A549 (cell line): ENCODE measurements at regions not wholly inside any gene's neighbourhood (a gene's known extent, or its start where the extent isn't known, plus 50 kb on each side); places are given as distances from the start of the nearest gene placed in this dataset.

Experiments
- ATAC-seq, 2 experiments: fragments of 200-7000 bp in 1 of 2; fragments of >200 bp in 1 of 2; cut with Nextera tagmentation in 1 of 2; cut with Tn5 transposase in 1 of 2; 3 replicates each; pipeline versions ENCODE4 v1.8.0 to v1.9.1; 2018 to 2020; ENCODE audit warnings: mild to moderate bottlenecking in 1 of 2, moderate library complexity in 1 of 2
- CTCF ChIA-PET: fragments of 300-600 bp; sonication (Branson Sonifier 250); formaldehyde crosslinking; extraction: SDS; loops from one replicate; lab custom pipeline; 2021; ENCODE audit warnings: antibody characterized with exemption, inconsistent platforms; lab: Yijun Ruan, JAX
- POLR2A ChIA-PET: fragments of 350-600 bp; formaldehyde crosslinking; extraction: SDS; loops from one replicate; lab custom pipeline; 2021; ENCODE audit warnings: antibody characterized with exemption, inconsistent platforms; lab: Yijun Ruan, JAX
- DNase-seq, 2 experiments: peaks; one replicate each; pipeline versions ENCODE4 v3.0.0 to v3.0.0-alpha.2; 2011 to 2016; ENCODE audit warnings: low read depth in 1 of 2, low spot score in 1 of 2
- FAIRE-seq: peaks from 2 replicates; lab custom pipeline; 2011; peaks lifted over from hg19 to GRCh38; lab: Jason Lieb, UNC
- H3K27ac ChIP-seq, 2 experiments: fragments of >200 bp; sonication (Bioruptor Twin); formaldehyde crosslinking; 3 replicates each; pipeline ENCODE4 v1.5.1; 2016 to 2017
- H3K4me1 ChIP-seq: fragments of >200 bp; sonication (Bioruptor Twin); formaldehyde crosslinking; 3 replicates; pipeline ENCODE4 v1.6.1; 2016
- H3K4me2 ChIP-seq: fragments of >200 bp; sonication (Bioruptor Twin); formaldehyde crosslinking; 3 replicates; pipeline ENCODE4 v1.6.1; 2016
- H3K4me3 ChIP-seq: fragments of >200 bp; sonication (Bioruptor Twin); formaldehyde crosslinking; 3 replicates; pipeline ENCODE4 v1.5.1; 2016
- H3K9me3 ChIP-seq: fragments of >200 bp; sonication (Bioruptor Twin); formaldehyde crosslinking; 3 replicates; pipeline ENCODE4 v1.6.1; 2016
- ATOH8 ChIP-seq: fragments of 250-450 bp; sonication (Bioruptor Pico); IDR thresholded peaks from 2 replicates; pipeline ENCODE4 v1.5.0; 2020; ENCODE audit warnings: low read depth, mild to moderate bottlenecking, moderate library complexity
- BCL3 ChIP-seq: fragments of >200 bp; sonication (Bioruptor Twin); formaldehyde crosslinking; IDR thresholded peaks from 3 replicates; pipeline ENCODE4 v1.6.1; 2016
- CEBPB ChIP-seq, 2 experiments: fragments of >200 bp in 1 of 2; sonication (Bioruptor Twin) in 1 of 2; formaldehyde crosslinking in 1 of 2; IDR thresholded peaks; 2 replicates each; pipeline ENCODE4 v1.6.1; 2012 to 2016
- CHD2 ChIP-seq: fragments of 150-350 bp; IDR thresholded peaks from 2 replicates; pipeline ENCODE4 v1.6.1; 2014; ENCODE audit warnings: low read length; ENCODE audit not compliant: partially characterized antibody
- CHD4 ChIP-seq: fragments of 200-600 bp; sonication (generic); IDR thresholded peaks from 2 replicates; pipeline ENCODE4 v1.6.1; 2016; ENCODE audit warnings: antibody characterized with exemption, mild to moderate bottlenecking, borderline replicate concordance
- CTCF ChIP-seq: fragments of >200 bp; sonication (Bioruptor Twin); formaldehyde crosslinking; IDR thresholded peaks from 3 replicates; pipeline ENCODE4 v1.5.1; 2016
- GATA3 ChIP-seq: IDR thresholded peaks from 2 replicates; pipeline ENCODE4 v1.6.1; 2012; ENCODE audit warnings: borderline replicate concordance
- HEYL ChIP-seq: fragments of 250-450 bp; sonication (Bioruptor Pico); IDR thresholded peaks from 2 replicates; pipeline ENCODE4 v1.8.0; 2021; ENCODE audit warnings: mild to moderate bottlenecking, moderate library complexity
- HOXA7 ChIP-seq: fragments of 250-450 bp; sonication (Bioruptor Pico); IDR thresholded peaks from 2 replicates; pipeline ENCODE4 v1.5.0; 2020; ENCODE audit warnings: mild to moderate bottlenecking, moderate library complexity
- HOXB5 ChIP-seq: fragments of 250-450 bp; sonication (Bioruptor Pico); IDR thresholded peaks from 2 replicates; pipeline ENCODE4 v1.5.0; 2020; ENCODE audit warnings: mild to moderate bottlenecking, moderate library complexity
- MYC ChIP-seq: IDR thresholded peaks from 2 replicates; pipeline ENCODE4 v1.6.1; 2012; ENCODE audit warnings: mild to moderate bottlenecking, inconsistent platforms, low read length, improper control_type of control experiment, borderline replicate concordance
- NR3C1 ChIP-seq: fragments of >200 bp; sonication (Bioruptor Twin); formaldehyde crosslinking; IDR thresholded peaks from 3 replicates; pipeline ENCODE4 v1.6.1; 2017
- RARB ChIP-seq: fragments of 250-450 bp; sonication (Bioruptor Pico); IDR thresholded peaks from 2 replicates; pipeline ENCODE4 v1.8.0; 2021; ENCODE audit warnings: mild to moderate bottlenecking, moderate library complexity
- RNF2 ChIP-seq: fragments of 200-600 bp; sonication (generic); IDR thresholded peaks from 2 replicates; pipeline ENCODE4 v1.6.1; 2016; ENCODE audit warnings: low read depth, mild to moderate bottlenecking, antibody characterized with exemption, moderate library complexity, borderline replicate concordance
- SREBF2 ChIP-seq: fragments of 450-650 bp; IDR thresholded peaks from 2 replicates; pipeline ENCODE4 v1.6.1; 2014; ENCODE audit warnings: mild to moderate bottlenecking, moderate library complexity
- TFCP2L1 ChIP-seq: fragments of 250-450 bp; sonication (Bioruptor Pico); IDR thresholded peaks from 2 replicates; pipeline ENCODE4 v1.5.0; 2021; ENCODE audit warnings: mild to moderate bottlenecking
- ZFP36 ChIP-seq: fragments of 450-650 bp; IDR thresholded peaks from 2 replicates; pipeline ENCODE4 v1.6.1; 2014; ENCODE audit warnings: borderline replicate concordance; ENCODE audit not compliant: partially characterized antibody
- WGBS: methylation state at CpG from one replicate; pipeline ENCODE4 v1.1.6; 2017; ENCODE audit errors: missing lambda C conversion rate; 5-methylcytosine and 5-hydroxymethylcytosine counted together
- TF ChIP-seq, protein P1 (sequence below): fragments of 200-600 bp; sonication (generic); IDR thresholded peaks from 2 replicates; pipeline ENCODE4 v1.6.1; 2016; ENCODE audit warnings: antibody characterized with exemption, mild to moderate bottlenecking, moderate library complexity
- TF ChIP-seq, protein P2 (sequence below): IDR thresholded peaks from 2 replicates; pipeline ENCODE4 v1.6.1; 2012

DNA sequence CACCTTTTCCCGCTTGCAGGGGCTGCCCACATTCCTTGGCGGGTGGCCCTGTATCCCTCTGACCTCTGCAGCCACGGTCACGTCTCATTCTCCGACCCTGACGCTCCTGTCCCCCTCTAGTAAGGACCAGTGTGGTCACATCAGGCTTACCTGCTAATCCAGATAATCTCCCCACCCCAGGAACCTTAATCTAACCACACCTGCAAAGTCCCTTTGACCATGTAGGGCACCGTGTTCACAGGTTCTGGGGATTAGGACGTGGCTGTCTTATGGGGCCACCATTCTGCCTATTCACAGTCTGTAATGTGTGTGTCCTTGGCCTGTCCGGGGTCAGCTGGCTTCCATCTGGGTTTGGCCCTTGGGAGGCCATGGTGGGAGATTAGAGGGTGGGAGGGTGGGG lies 368.9 kb downstream of the AACS start:
- H3K9me3 ChIP-seq: no peaks in the 10 kb centered on the region
- no peak overlapping the region for H3K27ac ChIP-seq
- H3K4me1 ChIP-seq: no peaks in the 10 kb centered on the region
- no peak for DNase-seq
- ChIA-PET POLR2A (no interaction called here), CTCF (no interaction called here)
- FAIRE-seq: no peak
- H3K4me3 ChIP-seq: no peak overlapping the region
- 3% methylated on average over 8 of the region's 9 CpGs for WGBS
- TF ChIP-seq HEYL (no peak), RNF2 (no peak), HOXA7 (no peak), NR3C1 (no peak), ATOH8 (no peak), TFCP2L1 (CRISPR knock-in tag) (no peak), CEBPB (IDR thresholded peaks at IDR 0.05) (no peak), HOXB5 (CRISPR knock-in tag) (no peak), MYC (no peak), CHD2 (no peak), SREBF2 (no peak), RARB (CRISPR knock-in tag) (no peak), CTCF (no peak), BCL3 (no peak), CHD4 (no peak)
- TF ChIP-seq, protein P1, sequence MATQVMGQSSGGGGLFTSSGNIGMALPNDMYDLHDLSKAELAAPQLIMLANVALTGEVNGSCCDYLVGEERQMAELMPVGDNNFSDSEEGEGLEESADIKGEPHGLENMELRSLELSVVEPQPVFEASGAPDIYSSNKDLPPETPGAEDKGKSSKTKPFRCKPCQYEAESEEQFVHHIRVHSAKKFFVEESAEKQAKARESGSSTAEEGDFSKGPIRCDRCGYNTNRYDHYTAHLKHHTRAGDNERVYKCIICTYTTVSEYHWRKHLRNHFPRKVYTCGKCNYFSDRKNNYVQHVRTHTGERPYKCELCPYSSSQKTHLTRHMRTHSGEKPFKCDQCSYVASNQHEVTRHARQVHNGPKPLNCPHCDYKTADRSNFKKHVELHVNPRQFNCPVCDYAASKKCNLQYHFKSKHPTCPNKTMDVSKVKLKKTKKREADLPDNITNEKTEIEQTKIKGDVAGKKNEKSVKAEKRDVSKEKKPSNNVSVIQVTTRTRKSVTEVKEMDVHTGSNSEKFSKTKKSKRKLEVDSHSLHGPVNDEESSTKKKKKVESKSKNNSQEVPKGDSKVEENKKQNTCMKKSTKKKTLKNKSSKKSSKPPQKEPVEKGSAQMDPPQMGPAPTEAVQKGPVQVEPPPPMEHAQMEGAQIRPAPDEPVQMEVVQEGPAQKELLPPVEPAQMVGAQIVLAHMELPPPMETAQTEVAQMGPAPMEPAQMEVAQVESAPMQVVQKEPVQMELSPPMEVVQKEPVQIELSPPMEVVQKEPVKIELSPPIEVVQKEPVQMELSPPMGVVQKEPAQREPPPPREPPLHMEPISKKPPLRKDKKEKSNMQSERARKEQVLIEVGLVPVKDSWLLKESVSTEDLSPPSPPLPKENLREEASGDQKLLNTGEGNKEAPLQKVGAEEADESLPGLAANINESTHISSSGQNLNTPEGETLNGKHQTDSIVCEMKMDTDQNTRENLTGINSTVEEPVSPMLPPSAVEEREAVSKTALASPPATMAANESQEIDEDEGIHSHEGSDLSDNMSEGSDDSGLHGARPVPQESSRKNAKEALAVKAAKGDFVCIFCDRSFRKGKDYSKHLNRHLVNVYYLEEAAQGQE: no peak
- TF ChIP-seq, protein P2, sequence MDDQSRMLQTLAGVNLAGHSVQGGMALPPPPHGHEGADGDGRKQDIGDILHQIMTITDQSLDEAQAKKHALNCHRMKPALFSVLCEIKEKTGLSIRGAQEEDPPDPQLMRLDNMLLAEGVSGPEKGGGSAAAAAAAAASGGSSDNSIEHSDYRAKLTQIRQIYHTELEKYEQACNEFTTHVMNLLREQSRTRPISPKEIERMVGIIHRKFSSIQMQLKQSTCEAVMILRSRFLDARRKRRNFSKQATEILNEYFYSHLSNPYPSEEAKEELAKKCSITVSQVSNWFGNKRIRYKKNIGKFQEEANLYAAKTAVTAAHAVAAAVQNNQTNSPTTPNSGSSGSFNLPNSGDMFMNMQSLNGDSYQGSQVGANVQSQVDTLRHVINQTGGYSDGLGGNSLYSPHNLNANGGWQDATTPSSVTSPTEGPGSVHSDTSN: no peak
- ATAC-seq: no peak
- H3K4me2 ChIP-seq: no peak overlapping the region

- WGBS: 40% methylated on average over 8 of the region's 8 CpGs
- TF ChIP-seq GATA3: no peak
- no peak for TF ChIP-seq ZFP36
- Histone ChIP-seq H3K4me2 (no peak overlapping the region), H3K27ac (no peak overlapping the region), H3K4me3 (no peak overlapping the region), H3K4me1 (no peaks in the 10 kb centered on the region), H3K9me3 (no peaks in the 10 kb centered on the region)
- POLR2A ChIA-PET: no interaction called here
- CTCF ChIA-PET: interaction anchor here (1.2 kb wide), 1 partner anchor 15 kb away, joined by 5 read pairs; no protein-coding TSS in a partner anchor
- ATAC-seq: no peak
- no peak for DNase-seq
- no peak for FAIRE-seq
Observed at GRCh38 chr12:125434936-125435443, 369.8 kb downstream of the AACS start.
